B cell (primary cell): ENCODE measurements at regions not wholly inside any gene's neighbourhood (a gene's known extent, or its start where the extent isn't known, plus 50 kb on each side); places are given as distances from the start of the nearest gene placed in this dataset.

Experiments
- ATAC-seq: fragments of 200-7000 bp; cut with Tn5 transposase; one replicate; pipeline ENCODE4 v1.10.0; 2021; ENCODE audit warnings: low read depth, mild to moderate bottlenecking, moderate number of reproducible peaks, moderate library complexity
- CTCF ChIA-PET: fragments of 350-600 bp; sonication (Branson Sonifier 250); formaldehyde crosslinking; loops from one replicate; lab custom pipeline; 2021; ENCODE audit warnings: antibody characterized with exemption, inconsistent platforms; lab: Charles Lee
- POLR2A ChIA-PET: fragments of 350-600 bp; sonication (Branson Sonifier 250); formaldehyde crosslinking; loops from one replicate; lab custom pipeline; 2021; ENCODE audit warnings: antibody characterized with exemption; lab: Charles Lee
- DNase-seq: peaks from one replicate; pipeline ENCODE4 v3.0.0; 2013
- H2AFZ ChIP-seq: 2 replicates; pipeline ENCODE4 v1.6.1; 2012; ENCODE audit warnings: mild to moderate bottlenecking, low read depth, low read length; ENCODE audit not compliant: insufficient read depth, poor library complexity, severe bottlenecking
- H3K27ac ChIP-seq, 2 donors: 1 replicate in 1 of 2; 2 replicates in 1 of 2; pipeline ENCODE4 v1.5.1; 2012 to 2013; ENCODE audit warnings: low read length in 2 of 2, mild to moderate bottlenecking in 2 of 2, moderate library complexity in 1 of 2
- H3K27me3 ChIP-seq, 4 experiments: fragments of 200-600 bp in 1 of 4; sonication (generic) in 1 of 4; replicated peaks in 1 of 4; 1 replicate in 2 of 4; 2 replicates in 2 of 4; pipeline versions ENCODE4 v1.6.1 to v1.7.0; 2013 to 2016; ENCODE audit warnings: low read length in 3 of 4, mild to moderate bottlenecking in 2 of 4, mixed read lengths in 1 of 4, moderate library complexity in 1 of 4; ENCODE audit not compliant: insufficient read depth in 4 of 4, control insufficient read depth in 3 of 4; ENCODE audit errors: control extremely low read depth in 1 of 4
- H3K36me3 ChIP-seq, 2 experiments: replicated peaks in 1 of 2; 1 replicate in 1 of 2; 2 replicates in 1 of 2; pipeline versions ENCODE4 v1.6.1 to v1.7.1; 2013; ENCODE audit warnings: low read length in 1 of 2; ENCODE audit not compliant: insufficient read depth in 2 of 2, control insufficient read depth in 1 of 2; ENCODE audit errors: control extremely low read depth in 1 of 2, extremely low read depth in 1 of 2
- H3K4me1 ChIP-seq, 2 donors: fragments of 200-600 bp in 1 of 2; sonication (generic) in 1 of 2; 1 replicate in 1 of 2; 2 replicates in 1 of 2; pipeline versions ENCODE4 v1.5.1 to v1.6.1; 2013 to 2017; ENCODE audit warnings: low read length in 2 of 2; ENCODE audit not compliant: control insufficient read depth in 2 of 2, insufficient read depth in 2 of 2
- H3K4me2 ChIP-seq: replicated peaks from 2 replicates; pipeline ENCODE3; 2012; ENCODE audit warnings: mild to moderate bottlenecking, low read depth, low read length; ENCODE audit not compliant: poor library complexity, severe bottlenecking
- H3K4me3 ChIP-seq, 5 experiments: fragments of 200-600 bp in 1 of 5; sonication (generic) in 1 of 5; 1 replicate in 3 of 5; 2 replicates in 2 of 5; pipeline versions ENCODE4 v1.5.1 to v1.7.0; 2011 to 2016; ENCODE audit warnings: low read length in 4 of 5, mild to moderate bottlenecking in 4 of 5, low read depth in 2 of 5, control low read depth in 1 of 5, moderate library complexity in 1 of 5; ENCODE audit not compliant: insufficient read depth in 1 of 5; ENCODE audit errors: control extremely low read depth in 1 of 5, extremely low read depth in 1 of 5
- H3K79me2 ChIP-seq: fragments of 200-600 bp; sonication (generic); one replicate; pipeline ENCODE4 v1.6.0; 2016; ENCODE audit warnings: low read length; ENCODE audit not compliant: control insufficient read depth, insufficient read depth
- H3K9ac ChIP-seq: fragments of 200-600 bp; sonication (generic); 2 replicates; pipeline ENCODE4 v1.6.1; 2017; ENCODE audit warnings: mild to moderate bottlenecking, low read length, moderate library complexity
- H3K9me3 ChIP-seq, 3 donors: one replicate each; pipeline versions ENCODE4 v1.6.1 to v1.7.1; 2013; ENCODE audit warnings: low read length in 2 of 3; ENCODE audit not compliant: control insufficient read depth in 2 of 3, insufficient read depth in 1 of 3; ENCODE audit errors: control extremely low read depth in 1 of 3
- H4K20me1 ChIP-seq: 2 replicates; pipeline ENCODE4 v1.6.0; 2012; ENCODE audit warnings: mild to moderate bottlenecking, low read length; ENCODE audit not compliant: insufficient read depth, control insufficient read depth, poor library complexity, severe bottlenecking
- H3K27ac Mint-ChIP-seq: one replicate; pipeline ENCODE4 v1.8.0; 2021; ENCODE audit warnings: mixed read lengths
- H3K27me3 Mint-ChIP-seq: one replicate; pipeline ENCODE4 v1.8.0; 2021; ENCODE audit warnings: mixed read lengths
- H3K4me1 Mint-ChIP-seq: one replicate; pipeline ENCODE4 v1.8.0; 2021; ENCODE audit warnings: mixed read lengths
- H3K4me3 Mint-ChIP-seq: one replicate; pipeline ENCODE4 v1.8.0; 2021; ENCODE audit warnings: mixed read lengths
- H3K9me3 Mint-ChIP-seq: one replicate; pipeline ENCODE4 v1.8.0; 2022; ENCODE audit warnings: mixed read lengths; ENCODE audit not compliant: insufficient read depth
- CTCF ChIP-seq: fragments of 200-600 bp; IDR thresholded peaks from one replicate; pipeline ENCODE4 v1.8.0; 2022; ENCODE audit warnings: antibody characterized with exemption, mild to moderate bottlenecking
- EZH2 ChIP-seq: IDR thresholded peaks from 2 replicates; pipeline ENCODE4 v1.6.1; 2012; ENCODE audit warnings: borderline replicate concordance, low read depth, mild to moderate bottlenecking, moderate library complexity, low read length; ENCODE audit not compliant: insufficient read depth, poor library complexity, severe bottlenecking
- WGBS: methylation state at CpG from one replicate; pipeline ENCODE4 v1.1.5; 2013; ENCODE audit warnings: missing lambda C conversion rate; ENCODE audit not compliant: insufficient coverage; 5-methylcytosine and 5-hydroxymethylcytosine counted together
- intact Hi-C: fragments of 100-400 bp; cut with micrococcal nuclease; formaldehyde crosslinking; loops from one replicate; pipeline ENCODE4 v1.10.0; 2022

DNA sequence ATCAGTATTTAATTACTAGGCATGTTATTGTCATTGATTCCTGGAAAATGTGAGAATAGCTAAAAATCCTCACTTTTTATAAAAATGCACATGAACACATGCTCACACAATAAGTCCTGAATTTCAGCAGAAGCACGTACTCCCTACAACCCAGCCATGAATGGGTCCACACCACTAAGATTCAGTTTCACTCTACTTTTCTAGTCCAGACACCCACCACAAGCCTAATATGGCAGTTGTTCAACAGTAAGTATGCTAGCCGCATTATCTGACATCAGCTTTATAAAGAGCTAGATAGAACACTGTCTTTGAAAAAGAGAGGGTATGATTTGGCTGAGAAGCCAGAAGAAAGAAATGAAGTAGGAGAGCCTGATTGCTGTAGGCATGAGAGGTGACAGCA, 639.3 kb downstream of the BRINP1 start:
- H3K9me3 Mint-ChIP-seq, result peaks cover 5% of the 10 kb centered on the region
- TF ChIP-seq CTCF (no peak), EZH2 (no peak)
- DNase-seq, result no peak
- H3K4me2 ChIP-seq, result no peak overlapping the region
- no peaks in the 10 kb centered on the region for H3K4me1 ChIP-seq
- H2AFZ ChIP-seq, result no peak overlapping the region
- H3K27ac ChIP-seq, result no peak overlapping the region
- ChIA-PET POLR2A (no interaction called here), CTCF (no interaction called here)
- H3K79me2 ChIP-seq, result no peaks in the 10 kb centered on the region
- WGBS, result 63% methylated on average over 1 of the region's 2 CpGs
- H3K9me3 ChIP-seq, result peaks cover 0 to 6% (median 0%) of the 10 kb centered on the region in 3 donors
- H3K27me3 ChIP-seq, result no peaks in the 10 kb centered on the region
- no peaks in the 10 kb centered on the region for H3K4me1 Mint-ChIP-seq
- no peak overlapping the region for H3K4me3 ChIP-seq
- H3K27ac Mint-ChIP-seq, result no peak overlapping the region
- no peak for ATAC-seq
- H3K27me3 Mint-ChIP-seq, result no peaks in the 10 kb centered on the region
- intact Hi-C loops, result no loop called here
- H3K9ac ChIP-seq, result no peak overlapping the region
- H4K20me1 ChIP-seq, result no peaks in the 10 kb centered on the region
- no peak overlapping the region for H3K4me3 Mint-ChIP-seq
- H3K36me3 ChIP-seq, result no peaks in the 10 kb centered on the region

- intact Hi-C loops, result no loop called here
- H3K27ac Mint-ChIP-seq, result no peak overlapping the region
These were observed 636.2 kb downstream of the BRINP1 start for GRCh38 chr9:118732998-118733397.

More at GRCh38 chr9:118732998-118733397, 636.2 kb downstream of the BRINP1 start:
- ChIA-PET CTCF (no interaction called here), POLR2A (no interaction called here)
- no peaks in the 10 kb centered on the region for H3K36me3 ChIP-seq
- no peaks in the 10 kb centered on the region for H3K27me3 ChIP-seq
- no peak overlapping the region for H3K4me3 ChIP-seq
- DNase-seq (no peak), ATAC-seq (no peak)
- Mint-ChIP-seq H3K4me1 (no peaks in the 10 kb centered on the region), H3K27me3 (no peaks in the 10 kb centered on the region), H3K4me3 (no peak overlapping the region), H3K9me3 (peaks cover 10% of the 10 kb centered on the region)
- H3K9ac ChIP-seq, result no peak overlapping the region
- H3K4me2 ChIP-seq, result no peak overlapping the region
- H3K9me3 ChIP-seq, result peaks cover 0 to 12% (median 7%) of the 10 kb centered on the region in 3 donors
- H2AFZ ChIP-seq, result no peak overlapping the region
- H3K79me2 ChIP-seq, result no peaks in the 10 kb centered on the region
- H3K27ac ChIP-seq, result no peak overlapping the region
- H4K20me1 ChIP-seq, result no peaks in the 10 kb centered on the region
- WGBS, result no CpG with 5 or more reads among the region's 1 CpG
- TF ChIP-seq EZH2 (no peak), CTCF (no peak)
- H3K4me1 ChIP-seq, result no peaks in the 10 kb centered on the region
